ENCODE measurements at regions not wholly inside any gene's neighbourhood (a gene's known extent, or its start where the extent isn't known, plus 50 kb on each side); places are given as distances from the start of the nearest gene placed in this dataset.
A peak's percentile ranks its signal among the peaks of the same experiment; 100 is the strongest.

DNA sequence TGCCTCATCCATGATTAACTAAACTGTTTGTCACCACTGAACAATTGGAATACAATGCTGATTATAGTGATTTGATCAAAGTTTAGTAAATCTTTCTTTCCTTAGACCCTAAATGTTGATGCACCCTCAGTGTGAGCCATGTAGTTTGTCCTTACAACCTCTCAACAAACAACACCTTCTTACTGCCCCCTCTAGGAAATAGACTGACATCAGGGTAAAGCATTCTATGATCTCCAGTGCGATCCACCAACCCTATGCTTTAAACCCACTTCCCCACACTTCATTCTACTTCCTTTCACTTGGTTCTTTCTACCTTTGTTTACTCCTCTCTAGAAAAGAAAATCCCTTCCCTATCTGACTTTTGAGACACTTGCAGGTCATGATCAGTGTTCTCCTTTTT is 1842.5 kb upstream of the PRR20A start:
- TF ChIP-seq EZH2 (IDR thresholded peaks at IDR 0.05; ENCODE audit: low read depth, low read length, severe bottlenecking) (no peak), ZNF274 (IDR thresholded peaks at IDR 0.05; ENCODE audit: borderline replicate concordance, extremely low read depth, low read length) (no peak), EGR1 (IDR thresholded peaks at IDR 0.05; ENCODE audit: borderline replicate concordance, low read depth, low read length) (no peak), TAF1 (IDR thresholded peaks at IDR 0.05; ENCODE audit: low read depth, low read length) (no peak), SIN3A (conservative IDR thresholded peaks at IDR 0.05 in 1 of 2, IDR thresholded peaks at IDR 0.05 in 1 of 2; ENCODE audit: low read depth in 1 of 2, low read length in 2 of 2) (no peak), YY1 (IDR thresholded peaks at IDR 0.05; ENCODE audit: low read depth, low read length) (no peak), SRF (IDR thresholded peaks at IDR 0.05; ENCODE audit: low read depth, low read length) (no peak), RAD21 (IDR thresholded peaks at IDR 0.05 in 1 of 2, conservative IDR thresholded peaks at IDR 0.05 in 1 of 2; ENCODE audit: low read depth in 2 of 2, low read length in 2 of 2) (peak; percentile 29 to 50; a peak in 2 of 4 replicates), PHF8 (conservative IDR thresholded peaks at IDR 0.05; ENCODE audit: low read depth, low read length) (no peak), POLR2A (IDR thresholded peaks at IDR 0.05; ENCODE audit: control extremely low read depth in 1 of 2, low read depth in 2 of 2, low read length in 2 of 2) (no peak), CEBPB (IDR thresholded peaks at IDR 0.05; ENCODE audit: low read depth, low read length) (no peak), POLR2AphosphoS5 (IDR thresholded peaks at IDR 0.05; ENCODE audit: low read depth, low read length) (no peak)
- TF ChIP-seq, protein P1, sequence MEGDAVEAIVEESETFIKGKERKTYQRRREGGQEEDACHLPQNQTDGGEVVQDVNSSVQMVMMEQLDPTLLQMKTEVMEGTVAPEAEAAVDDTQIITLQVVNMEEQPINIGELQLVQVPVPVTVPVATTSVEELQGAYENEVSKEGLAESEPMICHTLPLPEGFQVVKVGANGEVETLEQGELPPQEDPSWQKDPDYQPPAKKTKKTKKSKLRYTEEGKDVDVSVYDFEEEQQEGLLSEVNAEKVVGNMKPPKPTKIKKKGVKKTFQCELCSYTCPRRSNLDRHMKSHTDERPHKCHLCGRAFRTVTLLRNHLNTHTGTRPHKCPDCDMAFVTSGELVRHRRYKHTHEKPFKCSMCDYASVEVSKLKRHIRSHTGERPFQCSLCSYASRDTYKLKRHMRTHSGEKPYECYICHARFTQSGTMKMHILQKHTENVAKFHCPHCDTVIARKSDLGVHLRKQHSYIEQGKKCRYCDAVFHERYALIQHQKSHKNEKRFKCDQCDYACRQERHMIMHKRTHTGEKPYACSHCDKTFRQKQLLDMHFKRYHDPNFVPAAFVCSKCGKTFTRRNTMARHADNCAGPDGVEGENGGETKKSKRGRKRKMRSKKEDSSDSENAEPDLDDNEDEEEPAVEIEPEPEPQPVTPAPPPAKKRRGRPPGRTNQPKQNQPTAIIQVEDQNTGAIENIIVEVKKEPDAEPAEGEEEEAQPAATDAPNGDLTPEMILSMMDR (IDR thresholded peaks at IDR 0.05; ENCODE audit: control extremely low read depth in 1 of 3, insufficient read depth in 1 of 3, low read depth in 1 of 3, low read length in 3 of 3) = peak in 1 of 3 experiments; percentile 28; a peak in 1 of 4 replicates

Data from H1 (cell line).